ENCODE measurements at regions not wholly inside any gene's neighbourhood (a gene's known extent, or its start where the extent isn't known, plus 50 kb on each side); places are given as distances from the start of the nearest gene placed in this dataset.
"Not testable (repeated sequence)": the region's sequence is repeated elsewhere in the genome, so short reads cannot be mapped to it uniquely, and the experiment has no call there.

- DNase-seq (ENCODE audit: low spot score), result no peak
Observed at GRCh38 chr4:111031001-111031579, 408.2 kb upstream of the PITX2 start.

- no peak for DNase-seq (ENCODE audit: low spot score)
Observed at GRCh38 chr4:111031596-111031995, 408.7 kb upstream of the PITX2 start.

GRCh38 chr4:111037591-111038360, 414.9 kb upstream of the PITX2 start:
- DNase-seq (ENCODE audit: low spot score), result no peak

GRCh38 chr4:111040904-111041303, 418.0 kb upstream of the PITX2 start:
- no peak for DNase-seq (ENCODE audit: low spot score)

- no peak for DNase-seq (ENCODE audit: low spot score)
Observed at GRCh38 chr4:111043286-111043685, 420.4 kb upstream of the PITX2 start.

- no peak for DNase-seq (ENCODE audit: low spot score)
Observed at GRCh38 chr4:111045992-111046391, 423.1 kb upstream of the PITX2 start.

- DNase-seq (ENCODE audit: low spot score), result no peak
Observed at GRCh38 chr4:111046811-111047210, 423.9 kb upstream of the PITX2 start.

GRCh38 chr4:111048316-111048715, 425.4 kb upstream of the PITX2 start:
- no peak for DNase-seq (ENCODE audit: low spot score)

- no peak for DNase-seq (ENCODE audit: low spot score)
Observed at GRCh38 chr4:111064342-111064993, 441.6 kb upstream of the PITX2 start.

GRCh38 chr4:111066001-111066400, 443.1 kb upstream of the PITX2 start:
- DNase-seq (ENCODE audit: low spot score), result no peak

- no peak for DNase-seq (ENCODE audit: low spot score)
Observed at GRCh38 chr4:111066447-111066846, 443.6 kb upstream of the PITX2 start.

GRCh38 chr4:111066887-111067286, 444.0 kb upstream of the PITX2 start:
- DNase-seq (ENCODE audit: low spot score), result no peak

GRCh38 chr4:111068883-111069282, 446.0 kb upstream of the PITX2 start:
- no peak for DNase-seq (ENCODE audit: low spot score)

- no peak for DNase-seq (ENCODE audit: low spot score)
Observed at GRCh38 chr4:111070390-111070789, 447.5 kb upstream of the PITX2 start.

GRCh38 chr4:111074523-111075114, 451.7 kb upstream of the PITX2 start:
- DNase-seq (ENCODE audit: low spot score), result no peak

- DNase-seq (ENCODE audit: low spot score), result not testable (repeated sequence)
Observed at GRCh38 chr4:111076299-111076698, 453.4 kb upstream of the PITX2 start.

GRCh38 chr4:111108153-111108552, 485.3 kb upstream of the PITX2 start:
- no peak for DNase-seq (ENCODE audit: low spot score)

- DNase-seq (ENCODE audit: low spot score), result no peak
Observed at GRCh38 chr4:111113591-111113990, 490.7 kb upstream of the PITX2 start.

- no peak for DNase-seq (ENCODE audit: low spot score)
Observed at GRCh38 chr4:111115881-111116280, 493.0 kb upstream of the PITX2 start.

- DNase-seq (ENCODE audit: low spot score), result no peak
Observed at GRCh38 chr4:111120191-111120590, 497.3 kb upstream of the PITX2 start.

- DNase-seq (ENCODE audit: low spot score), result no peak
Observed at GRCh38 chr4:111126340-111126739, 503.5 kb upstream of the PITX2 start.

GRCh38 chr4:111127841-111128240, 505.0 kb upstream of the PITX2 start:
- DNase-seq (ENCODE audit: low spot score), result no peak

GRCh38 chr4:111128327-111128726, 505.4 kb upstream of the PITX2 start:
- DNase-seq (ENCODE audit: low spot score), result no peak
